ENCODE measurements at regions not wholly inside any gene's neighbourhood (a gene's known extent, or its start where the extent isn't known, plus 50 kb on each side); places are given as distances from the start of the nearest gene placed in this dataset.

- DNase-seq (ENCODE audit: low read depth, low spot score) = no peak
Measured at GRCh38 chr1:13922466-13923110, 222.6 kb downstream of the PRDM2 start.

GRCh38 chr1:13926556-13926955 is 226.6 kb downstream of the PRDM2 start:
- no peak for DNase-seq (ENCODE audit: low read depth, low spot score)

- DNase-seq (ENCODE audit: low read depth, low spot score) = no peak
Measured at GRCh38 chr1:13927736-13928135, 227.7 kb downstream of the PRDM2 start.

GRCh38 chr1:13929313-13929712 is 229.3 kb downstream of the PRDM2 start:
- DNase-seq (ENCODE audit: low read depth, low spot score) = no peak

GRCh38 chr1:13930151-13930550 is 230.2 kb downstream of the PRDM2 start:
- DNase-seq (ENCODE audit: low read depth, low spot score) = no peak

GRCh38 chr1:13931226-13931625 is 231.2 kb downstream of the PRDM2 start:
- DNase-seq (ENCODE audit: low read depth, low spot score) = no peak

GRCh38 chr1:13935336-13935735 is 235.3 kb downstream of the PRDM2 start:
- DNase-seq (ENCODE audit: low read depth, low spot score) = no peak

- DNase-seq (ENCODE audit: low read depth, low spot score) = no peak
Measured at GRCh38 chr1:13941315-13941714, 241.3 kb downstream of the PRDM2 start.

GRCh38 chr1:13943055-13943454 is 243.1 kb downstream of the PRDM2 start:
- no peak for DNase-seq (ENCODE audit: low read depth, low spot score)

- no peak for DNase-seq (ENCODE audit: low read depth, low spot score)
Measured at GRCh38 chr1:13945856-13946255, 245.9 kb downstream of the PRDM2 start.

GRCh38 chr1:13947658-13948057 is 247.7 kb downstream of the PRDM2 start:
- DNase-seq (ENCODE audit: low read depth, low spot score) = no peak

GRCh38 chr1:13948396-13948795 is 248.4 kb downstream of the PRDM2 start:
- DNase-seq (ENCODE audit: low read depth, low spot score) = no peak

GRCh38 chr1:13948888-13949391 is 249.0 kb downstream of the PRDM2 start:
- no peak for DNase-seq (ENCODE audit: low read depth, low spot score)

- DNase-seq (ENCODE audit: low read depth, low spot score) = no peak
Measured at GRCh38 chr1:13949546-13949945, 249.6 kb downstream of the PRDM2 start.

- DNase-seq (ENCODE audit: low read depth, low spot score) = no peak
Measured at GRCh38 chr1:13950637-13951036, 250.6 kb downstream of the PRDM2 start.

- DNase-seq (ENCODE audit: low read depth, low spot score) = no peak
Measured at GRCh38 chr1:13951793-13952751, 252.1 kb downstream of the PRDM2 start.

- no peak for DNase-seq (ENCODE audit: low read depth, low spot score)
Measured at GRCh38 chr1:13952985-13953384, 253.0 kb downstream of the PRDM2 start.

GRCh38 chr1:13956393-13956792 is 256.4 kb downstream of the PRDM2 start:
- DNase-seq (ENCODE audit: low read depth, low spot score) = no peak

- DNase-seq (ENCODE audit: low read depth, low spot score) = peak; percentile 33
Measured at GRCh38 chr1:13960375-13960987, 260.5 kb downstream of the PRDM2 start.

- DNase-seq (ENCODE audit: low read depth, low spot score) = no peak
Measured at GRCh38 chr1:13964768-13965167, 264.8 kb downstream of the PRDM2 start.

GRCh38 chr1:13965770-13966398 is 265.9 kb downstream of the PRDM2 start:
- DNase-seq (ENCODE audit: low read depth, low spot score) = no peak

- no peak for DNase-seq (ENCODE audit: low read depth, low spot score)
Measured at GRCh38 chr1:13967707-13968106, 267.7 kb downstream of the PRDM2 start.
